ENCODE measurements at regions not wholly inside any gene's neighbourhood (a gene's known extent, or its start where the extent isn't known, plus 50 kb on each side); places are given as distances from the start of the nearest gene placed in this dataset.
"Not testable (repeated sequence)": the region's sequence is repeated elsewhere in the genome, so short reads cannot be mapped to it uniquely, and the experiment has no call there.

- peak overlapping the region; percentile 53 to 74 for H3K27ac ChIP-seq (ENCODE audit: low read depth in 1 of 2, low read length in 2 of 2)
- no peaks in the 10 kb centered on the region for H3K9me3 Mint-ChIP-seq
- H3K36me3 ChIP-seq (replicated peaks in 1 of 2; ENCODE audit: control insufficient read depth in 1 of 2, insufficient read depth in 2 of 2, low read length in 2 of 2), result no peaks in the 10 kb centered on the region
- H3K27me3 Mint-ChIP-seq (ENCODE audit: low read depth in 3 of 3), result peaks cover 0 to 3% (median 1%) of the 10 kb centered on the region in 3 donors
- no peaks in the 10 kb centered on the region for H3K27me3 ChIP-seq (ENCODE audit: control insufficient read depth in 2 of 2, insufficient read depth in 2 of 2, low read length in 2 of 2)
- no peaks in the 10 kb centered on the region for H4K20me1 ChIP-seq (ENCODE audit: insufficient read depth, low read length)
- peaks cover 88% of the 10 kb centered on the region for H3K4me1 Mint-ChIP-seq
- no peaks in the 10 kb centered on the region for H3K9me3 ChIP-seq (replicated peaks in 1 of 2; ENCODE audit: control insufficient read depth in 1 of 2, insufficient read depth in 1 of 2, low read length in 2 of 2)
- intact Hi-C loops (cut with micrococcal nuclease), result loop anchor here in 1 of 2 donors (5.0 kb wide), 2 partner anchors 35 to 75 kb away; partner anchors contain the start of genes FLOT1 and IER3
- H3K4me3 Mint-ChIP-seq, result no peak overlapping the region
- H3K27ac Mint-ChIP-seq, result peak overlapping the region; percentile 83 to 95 (median 92)
- H3K4me3 ChIP-seq (replicated peaks in 1 of 3; ENCODE audit: low read depth in 2 of 3, low read length in 3 of 3), result peak overlapping the region in 1 of 3 experiments; percentile 18
- no peak for TF ChIP-seq CTCF (IDR thresholded peaks at IDR 0.05)
- H3K36me3 Mint-ChIP-seq, result peaks cover 0 to 12% of the 10 kb centered on the region in 2 donors
- H3K4me2 ChIP-seq (replicated peaks; ENCODE audit: extremely low read depth, low read length, poor library complexity, severe bottlenecking), result no peak overlapping the region
- H3K4me1 ChIP-seq (ENCODE audit: control insufficient read depth in 1 of 2, insufficient read depth in 2 of 2, low read length in 2 of 2), result peaks cover 75 to 86% of the 10 kb centered on the region in 2 donors
- no peaks in the 10 kb centered on the region for H3K79me2 ChIP-seq (ENCODE audit: insufficient read depth, low read length)
- no peak overlapping the region for H3K9ac ChIP-seq (ENCODE audit: insufficient read depth, low read length, poor library complexity, severe bottlenecking)
- peak; percentile 47 to 88 (median 74) for DNase-seq
- no peak overlapping the region for H2AFZ ChIP-seq (ENCODE audit: insufficient read depth, low read depth, low read length, poor library complexity, severe bottlenecking)
- 73% methylated on average over 5 of the region's 9 CpGs for WGBS (ENCODE audit: insufficient coverage)
Observed at GRCh38 chr6:30816791-30817739, 67.3 kb upstream of the DDR1 start.

- not testable (repeated sequence) for H4K20me1 ChIP-seq (ENCODE audit: insufficient read depth, low read length); H3K4me2 ChIP-seq (replicated peaks; ENCODE audit: extremely low read depth, low read length, poor library complexity, severe bottlenecking); H3K9me3 Mint-ChIP-seq; H3K4me3 Mint-ChIP-seq; H3K27me3 ChIP-seq (ENCODE audit: control insufficient read depth in 2 of 2, insufficient read depth in 2 of 2, low read length in 2 of 2); H3K9ac ChIP-seq (ENCODE audit: insufficient read depth, low read length, poor library complexity, severe bottlenecking); DNase-seq; H3K27ac ChIP-seq (ENCODE audit: low read depth in 1 of 2, low read length in 2 of 2); H3K79me2 ChIP-seq (ENCODE audit: insufficient read depth, low read length); H3K36me3 ChIP-seq (replicated peaks in 1 of 2; ENCODE audit: control insufficient read depth in 1 of 2, insufficient read depth in 2 of 2, low read length in 2 of 2); H3K27me3 Mint-ChIP-seq (ENCODE audit: low read depth in 3 of 3); H2AFZ ChIP-seq (ENCODE audit: insufficient read depth, low read depth, low read length, poor library complexity, severe bottlenecking); H3K4me3 ChIP-seq (replicated peaks in 1 of 3; ENCODE audit: low read depth in 2 of 3, low read length in 3 of 3); H3K9me3 ChIP-seq (replicated peaks in 1 of 2; ENCODE audit: control insufficient read depth in 1 of 2, insufficient read depth in 1 of 2, low read length in 2 of 2)
- Mint-ChIP-seq H3K27ac (peak overlapping the region in 1 of 7 donors; percentile 57), H3K4me1 (peaks cover 81% of the 10 kb centered on the region), H3K36me3 (peaks cover 0 to 12% of the 10 kb centered on the region in 2 donors)
- intact Hi-C loops (cut with micrococcal nuclease), result loop anchor here in 1 of 2 donors (5.0 kb wide), 2 partner anchors 34 to 74 kb away; partner anchors contain the start of genes FLOT1 and IER3
- 88% methylated on average over 10 of the region's 34 CpGs for WGBS (ENCODE audit: insufficient coverage)
- H3K4me1 ChIP-seq (ENCODE audit: control insufficient read depth in 1 of 2, insufficient read depth in 2 of 2, low read length in 2 of 2), result peaks cover 71 to 84% of the 10 kb centered on the region in 2 donors
Observed at GRCh38 chr6:30816296-30816695, 68.0 kb upstream of the DDR1 start.

- H3K4me2 ChIP-seq (replicated peaks; ENCODE audit: extremely low read depth, low read length, poor library complexity, severe bottlenecking); H3K27me3 ChIP-seq (ENCODE audit: control insufficient read depth in 2 of 2, insufficient read depth in 2 of 2, low read length in 2 of 2); H3K9ac ChIP-seq (ENCODE audit: insufficient read depth, low read length, poor library complexity, severe bottlenecking); H3K27me3 Mint-ChIP-seq (ENCODE audit: low read depth in 3 of 3); H3K4me3 ChIP-seq (replicated peaks in 1 of 3; ENCODE audit: low read depth in 2 of 3, low read length in 3 of 3); H4K20me1 ChIP-seq (ENCODE audit: insufficient read depth, low read length); H3K9me3 ChIP-seq (replicated peaks in 1 of 2; ENCODE audit: control insufficient read depth in 1 of 2, insufficient read depth in 1 of 2, low read length in 2 of 2); H3K4me3 Mint-ChIP-seq; H2AFZ ChIP-seq (ENCODE audit: insufficient read depth, low read depth, low read length, poor library complexity, severe bottlenecking); H3K36me3 ChIP-seq (replicated peaks in 1 of 2; ENCODE audit: control insufficient read depth in 1 of 2, insufficient read depth in 2 of 2, low read length in 2 of 2); DNase-seq; H3K79me2 ChIP-seq (ENCODE audit: insufficient read depth, low read length); H3K9me3 Mint-ChIP-seq: not testable (repeated sequence)
- Histone ChIP-seq H3K27ac (ENCODE audit: low read depth in 1 of 2, low read length in 2 of 2) (peak overlapping the region; percentile 86 to 90), H3K4me1 (ENCODE audit: control insufficient read depth in 1 of 2, insufficient read depth in 2 of 2, low read length in 2 of 2) (peaks cover 67 to 79% of the 10 kb centered on the region in 2 donors)
- WGBS (ENCODE audit: insufficient coverage), result 71% methylated on average over 4 of the region's 12 CpGs
- intact Hi-C loops (cut with micrococcal nuclease), result loop anchor here in 1 of 2 donors (5.0 kb wide), 2 partner anchors 33 to 73 kb away; partner anchors contain the start of genes FLOT1 and IER3
- peak overlapping the region; percentile 90 to 98 (median 96) for H3K27ac Mint-ChIP-seq
- H3K36me3 Mint-ChIP-seq, result peaks cover 0 to 12% of the 10 kb centered on the region in 2 donors
- H3K4me1 Mint-ChIP-seq, result peaks cover 75% of the 10 kb centered on the region
Observed at GRCh38 chr6:30815041-30815742, 69.1 kb upstream of the DDR1 start.

Measured in CD14-positive monocyte (primary cell).